ENCODE measurements at regions not wholly inside any gene's neighbourhood (a gene's known extent, or its start where the extent isn't known, plus 50 kb on each side); places are given as distances from the start of the nearest gene placed in this dataset.

- TF ChIP-seq, protein P1, sequence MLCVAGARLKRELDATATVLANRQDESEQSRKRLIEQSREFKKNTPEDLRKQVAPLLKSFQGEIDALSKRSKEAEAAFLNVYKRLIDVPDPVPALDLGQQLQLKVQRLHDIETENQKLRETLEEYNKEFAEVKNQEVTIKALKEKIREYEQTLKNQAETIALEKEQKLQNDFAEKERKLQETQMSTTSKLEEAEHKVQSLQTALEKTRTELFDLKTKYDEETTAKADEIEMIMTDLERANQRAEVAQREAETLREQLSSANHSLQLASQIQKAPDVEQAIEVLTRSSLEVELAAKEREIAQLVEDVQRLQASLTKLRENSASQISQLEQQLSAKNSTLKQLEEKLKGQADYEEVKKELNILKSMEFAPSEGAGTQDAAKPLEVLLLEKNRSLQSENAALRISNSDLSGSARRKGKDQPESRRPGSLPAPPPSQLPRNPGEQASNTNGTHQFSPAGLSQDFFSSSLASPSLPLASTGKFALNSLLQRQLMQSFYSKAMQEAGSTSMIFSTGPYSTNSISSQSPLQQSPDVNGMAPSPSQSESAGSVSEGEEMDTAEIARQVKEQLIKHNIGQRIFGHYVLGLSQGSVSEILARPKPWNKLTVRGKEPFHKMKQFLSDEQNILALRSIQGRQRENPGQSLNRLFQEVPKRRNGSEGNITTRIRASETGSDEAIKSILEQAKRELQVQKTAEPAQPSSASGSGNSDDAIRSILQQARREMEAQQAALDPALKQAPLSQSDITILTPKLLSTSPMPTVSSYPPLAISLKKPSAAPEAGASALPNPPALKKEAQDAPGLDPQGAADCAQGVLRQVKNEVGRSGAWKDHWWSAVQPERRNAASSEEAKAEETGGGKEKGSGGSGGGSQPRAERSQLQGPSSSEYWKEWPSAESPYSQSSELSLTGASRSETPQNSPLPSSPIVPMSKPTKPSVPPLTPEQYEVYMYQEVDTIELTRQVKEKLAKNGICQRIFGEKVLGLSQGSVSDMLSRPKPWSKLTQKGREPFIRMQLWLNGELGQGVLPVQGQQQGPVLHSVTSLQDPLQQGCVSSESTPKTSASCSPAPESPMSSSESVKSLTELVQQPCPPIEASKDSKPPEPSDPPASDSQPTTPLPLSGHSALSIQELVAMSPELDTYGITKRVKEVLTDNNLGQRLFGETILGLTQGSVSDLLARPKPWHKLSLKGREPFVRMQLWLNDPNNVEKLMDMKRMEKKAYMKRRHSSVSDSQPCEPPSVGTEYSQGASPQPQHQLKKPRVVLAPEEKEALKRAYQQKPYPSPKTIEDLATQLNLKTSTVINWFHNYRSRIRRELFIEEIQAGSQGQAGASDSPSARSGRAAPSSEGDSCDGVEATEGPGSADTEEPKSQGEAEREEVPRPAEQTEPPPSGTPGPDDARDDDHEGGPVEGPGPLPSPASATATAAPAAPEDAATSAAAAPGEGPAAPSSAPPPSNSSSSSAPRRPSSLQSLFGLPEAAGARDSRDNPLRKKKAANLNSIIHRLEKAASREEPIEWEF (IDR thresholded peaks at IDR 0.05; ENCODE audit: insufficient replicate concordance, low read depth, low read length): no peak
- TF ChIP-seq NFYB (IDR thresholded peaks at IDR 0.05; ENCODE audit: insufficient read depth, low read depth, low read length) (no peak), RELB (IDR thresholded peaks at IDR 0.05; ENCODE audit: low read depth) (no peak), POU2F2 (IDR thresholded peaks at IDR 0.05; ENCODE audit: borderline replicate concordance, low read depth, low read length) (no peak), CREM (IDR thresholded peaks at IDR 0.05; ENCODE audit: low read depth) (no peak), IRF3 (IDR thresholded peaks at IDR 0.05) (no peak), JUNB (IDR thresholded peaks at IDR 0.05) (no peak), IRF4 (IDR thresholded peaks at IDR 0.05; ENCODE audit: low read depth, low read length) (no peak), EGR1 (IDR thresholded peaks at IDR 0.05; ENCODE audit: borderline replicate concordance in 1 of 2, low read depth in 2 of 2, low read length in 2 of 2) (no peak)
Observed at GRCh38 chr10:29795850-29796249, 161.1 kb upstream of the SVIL start (continued).
